Naive thymus-derived CD4-positive, alpha-beta T cell (primary cell): ENCODE measurements at regions not wholly inside any gene's neighbourhood (a gene's known extent, or its start where the extent isn't known, plus 50 kb on each side); places are given as distances from the start of the nearest gene placed in this dataset.

ENCODE experiments used
- ATAC-seq: fragments of 150-1000 bp; cut with Tn5 transposase; 2 replicates; pipeline ENCODE4 v1.10.0; 2021; ENCODE audit warnings: mild to moderate bottlenecking, moderate library complexity
- CTCF ChIA-PET: fragments of 350-600 bp; sonication (Branson Sonifier 250); formaldehyde crosslinking; loops from one replicate; lab custom pipeline; 2021; ENCODE audit warnings: antibody characterized with exemption; lab: Charles Lee
- POLR2A ChIA-PET: fragments of 350-600 bp; sonication (Branson Sonifier 250); formaldehyde crosslinking; loops from one replicate; lab custom pipeline; 2021; ENCODE audit warnings: antibody characterized with exemption, inconsistent platforms; lab: Charles Lee
- DNase-seq, 9 donors: peaks; one replicate each; pipeline versions ENCODE4 v3.0.0 to v3.0.0-alpha.2; 2020 to 2022; ENCODE audit warnings: mixed read lengths in 1 of 9
- H3K27ac ChIP-seq: one replicate; pipeline ENCODE4 v1.7.0; 2013; ENCODE audit warnings: mild to moderate bottlenecking, low read depth, low read length, moderate library complexity
- H3K27me3 ChIP-seq, 2 donors: one replicate each; pipeline ENCODE4 v1.7.0; 2013; ENCODE audit warnings: low read length in 2 of 2, mild to moderate bottlenecking in 2 of 2, moderate library complexity in 2 of 2; ENCODE audit not compliant: control insufficient read depth in 2 of 2, insufficient read depth in 2 of 2
- H3K36me3 ChIP-seq, 3 experiments: 1 replicate in 2 of 3; 2 replicates in 1 of 3; pipeline ENCODE4 v1.7.0; 2013; ENCODE audit warnings: low read length in 3 of 3, mild to moderate bottlenecking in 3 of 3, moderate library complexity in 1 of 3; ENCODE audit not compliant: insufficient read depth in 3 of 3, control insufficient read depth in 2 of 3
- H3K4me1 ChIP-seq, 2 donors: one replicate each; pipeline ENCODE4 v1.7.0; 2013; ENCODE audit warnings: low read length in 2 of 2, mild to moderate bottlenecking in 2 of 2, moderate library complexity in 1 of 2; ENCODE audit not compliant: control insufficient read depth in 2 of 2, insufficient read depth in 2 of 2
- H3K4me3 ChIP-seq: 2 replicates; pipeline ENCODE4 v1.7.0; 2013; ENCODE audit warnings: mild to moderate bottlenecking, low read length
- H3K9me3 ChIP-seq, 3 experiments: 1 replicate in 2 of 3; 2 replicates in 1 of 3; pipeline ENCODE4 v1.7.0; 2013; ENCODE audit warnings: low read length in 3 of 3; ENCODE audit not compliant: control insufficient read depth in 2 of 3
- H3K27ac Mint-ChIP-seq, 9 donors: one replicate each; pipeline ENCODE4 v1.8.0; 2020 to 2022; ENCODE audit warnings: mixed read lengths in 9 of 9, mild to moderate bottlenecking in 8 of 9, moderate library complexity in 5 of 9, inconsistent platforms in 2 of 9
- H3K27me3 Mint-ChIP-seq, 5 donors: one replicate each; pipeline ENCODE4 v1.8.0; 2021 to 2022; ENCODE audit warnings: mixed read lengths in 5 of 5, mild to moderate bottlenecking in 1 of 5
- H3K36me3 Mint-ChIP-seq, 5 donors: one replicate each; pipeline ENCODE4 v1.8.0; 2020 to 2022; ENCODE audit warnings: mixed read lengths in 5 of 5, mild to moderate bottlenecking in 3 of 5, inconsistent platforms in 1 of 5
- H3K4me1 Mint-ChIP-seq, 7 donors: one replicate each; pipeline ENCODE4 v1.8.0; 2020 to 2022; ENCODE audit warnings: mixed read lengths in 7 of 7, mild to moderate bottlenecking in 3 of 7, inconsistent platforms in 1 of 7
- H3K4me3 Mint-ChIP-seq, 10 donors: one replicate each; pipeline ENCODE4 v1.8.0; 2020 to 2022; ENCODE audit warnings: mild to moderate bottlenecking in 10 of 10, mixed read lengths in 10 of 10, moderate library complexity in 6 of 10, inconsistent platforms in 2 of 10
- H3K9me3 Mint-ChIP-seq, 11 donors: one replicate each; pipeline ENCODE4 v1.8.0; 2020 to 2022; ENCODE audit warnings: mixed read lengths in 11 of 11, mild to moderate bottlenecking in 4 of 11, inconsistent platforms in 1 of 11, moderate library complexity in 1 of 11
- intact Hi-C, 2 donors: fragments of 100-400 bp; cut with micrococcal nuclease; formaldehyde crosslinking; loops; one replicate each; pipeline ENCODE4 v1.15.1; 2023

DNA sequence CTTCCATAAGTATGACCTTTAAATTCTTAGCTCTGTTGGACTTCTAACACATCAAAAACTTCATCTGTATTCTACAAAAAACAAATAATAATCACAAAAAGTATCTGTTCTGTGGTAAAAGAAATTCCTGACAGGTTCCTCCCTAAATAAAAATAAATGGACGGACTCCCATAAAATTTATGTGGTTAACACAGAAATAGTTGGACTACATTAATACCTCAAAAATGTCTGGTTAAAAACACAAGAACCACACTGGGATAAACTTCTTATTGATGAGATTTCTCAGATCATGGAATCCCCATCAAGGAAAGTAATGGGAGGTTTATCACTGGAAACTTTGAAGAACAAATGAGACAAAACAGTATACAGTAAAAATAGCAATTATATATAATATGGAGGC, 172.4 kb downstream of the MOXD1 start:
- DNase-seq: no peak
- no peaks in the 10 kb centered on the region for H3K4me1 ChIP-seq
- no peak for ATAC-seq
- POLR2A ChIA-PET: interaction anchor here (0.7 kb wide), 1 partner anchor 8 kb away, joined by 3 read pairs; no protein-coding TSS in a partner anchor
- intact Hi-C loops: no loop called here
- H3K9me3 Mint-ChIP-seq: peaks cover 2 to 21% (median 7%) of the 10 kb centered on the region in 11 donors
- H3K27ac ChIP-seq: no peak overlapping the region
- CTCF ChIA-PET: no interaction called here
- H3K27me3 Mint-ChIP-seq: peaks cover 0 to 16% (median 11%) of the 10 kb centered on the region in 5 donors
- H3K4me3 ChIP-seq: no peak overlapping the region
- no peaks in the 10 kb centered on the region for H3K27me3 ChIP-seq
- H3K4me3 Mint-ChIP-seq: no peak overlapping the region
- no peaks in the 10 kb centered on the region for H3K9me3 ChIP-seq
- no peak overlapping the region for H3K27ac Mint-ChIP-seq
- no peaks in the 10 kb centered on the region for H3K4me1 Mint-ChIP-seq
- H3K36me3 ChIP-seq: no peaks in the 10 kb centered on the region
- H3K36me3 Mint-ChIP-seq: peaks cover 0 to 5% (median 0%) of the 10 kb centered on the region in 5 donors

DNA sequence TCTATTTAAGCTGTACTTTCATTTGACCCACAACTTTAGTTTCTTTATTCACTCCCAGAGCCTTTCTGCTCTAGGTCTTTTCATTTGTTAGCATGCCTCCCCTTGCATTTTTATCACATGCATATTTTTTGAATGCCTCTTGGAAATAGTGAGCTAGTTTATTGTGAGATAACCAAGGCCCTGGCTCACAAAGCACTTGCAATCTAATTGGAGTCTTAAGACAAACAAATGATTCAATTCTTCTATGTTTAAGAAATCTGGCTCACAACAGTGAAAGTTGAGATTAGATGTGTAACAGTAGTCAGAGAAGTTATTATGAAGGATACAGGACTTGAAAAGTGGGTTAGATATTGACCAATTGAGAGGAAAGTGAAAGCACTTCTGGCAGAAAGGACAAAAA, 173.4 kb downstream of the MOXD1 start:
- Mint-ChIP-seq H3K27me3 (peaks cover 0 to 16% (median 11%) of the 10 kb centered on the region in 5 donors), H3K9me3 (peaks cover 2 to 21% (median 7%) of the 10 kb centered on the region in 11 donors), H3K4me3 (no peak overlapping the region), H3K27ac (no peak overlapping the region), H3K4me1 (no peaks in the 10 kb centered on the region), H3K36me3 (peaks cover 0 to 5% (median 0%) of the 10 kb centered on the region in 5 donors)
- ATAC-seq: no peak
- H3K9me3 ChIP-seq: no peaks in the 10 kb centered on the region
- intact Hi-C loops: no loop called here
- no peaks in the 10 kb centered on the region for H3K27me3 ChIP-seq
- ChIA-PET POLR2A (no interaction called here), CTCF (no interaction called here)
- no peaks in the 10 kb centered on the region for H3K36me3 ChIP-seq
- no peak overlapping the region for H3K27ac ChIP-seq
- H3K4me1 ChIP-seq: no peaks in the 10 kb centered on the region
- DNase-seq: no peak
- no peak overlapping the region for H3K4me3 ChIP-seq

DNA sequence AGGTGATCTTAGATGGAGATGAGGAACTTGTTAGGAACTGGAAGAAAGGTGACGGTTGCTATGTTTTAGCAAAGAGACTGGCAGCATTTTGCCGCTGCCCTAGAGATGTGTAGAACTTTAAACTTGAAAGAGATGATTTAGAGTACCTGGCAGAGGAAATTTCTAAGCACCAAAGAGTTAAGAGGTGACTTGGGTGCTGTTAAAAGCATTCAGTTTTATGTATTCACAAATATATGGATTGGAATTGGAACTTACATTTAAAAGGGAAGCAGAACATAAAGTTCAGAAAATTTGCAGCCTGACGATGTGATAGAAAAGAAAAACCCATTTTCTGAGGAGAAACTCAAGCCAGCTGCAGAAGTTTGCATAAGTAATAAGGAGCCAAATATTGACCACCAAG, 176.3 kb downstream of the MOXD1 start:
- peaks cover 2 to 21% (median 7%) of the 10 kb centered on the region in 11 donors for H3K9me3 Mint-ChIP-seq
- peaks cover 0 to 10% (median 0%) of the 10 kb centered on the region in 5 donors for H3K27me3 Mint-ChIP-seq
- H3K4me1 Mint-ChIP-seq: no peaks in the 10 kb centered on the region
- POLR2A ChIA-PET: no interaction called here
- no peak overlapping the region for H3K4me3 ChIP-seq
- H3K36me3 ChIP-seq: no peaks in the 10 kb centered on the region
- no peaks in the 10 kb centered on the region for H3K9me3 ChIP-seq
- H3K36me3 Mint-ChIP-seq: peaks cover 0 to 5% (median 0%) of the 10 kb centered on the region in 5 donors
- no peak overlapping the region for H3K27ac Mint-ChIP-seq
- intact Hi-C loops: no loop called here
- no peak overlapping the region for H3K27ac ChIP-seq
- DNase-seq (no peak), ATAC-seq (no peak)
- no peak overlapping the region for H3K4me3 Mint-ChIP-seq
- no peaks in the 10 kb centered on the region for H3K4me1 ChIP-seq
- CTCF ChIA-PET: no interaction called here
- no peaks in the 10 kb centered on the region for H3K27me3 ChIP-seq

DNA sequence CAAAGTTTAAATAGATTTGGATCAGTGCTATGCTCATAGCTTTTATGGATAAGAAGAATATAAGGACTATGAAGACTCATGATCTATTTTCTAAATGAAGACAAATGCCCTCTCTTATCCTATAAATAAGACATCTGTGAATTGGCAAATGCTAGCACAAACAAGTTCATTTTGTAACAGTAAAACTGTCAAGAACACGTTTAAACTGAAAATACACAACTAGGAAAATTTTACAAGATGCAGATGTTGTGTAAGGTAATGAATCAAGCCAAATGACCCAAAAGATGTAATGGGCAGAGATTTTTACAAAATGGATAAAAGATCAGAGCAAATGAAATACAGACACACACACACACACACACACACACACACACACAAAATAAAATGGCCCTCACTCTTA, 180.5 kb downstream of the MOXD1 start:
- no peak overlapping the region for H3K4me3 Mint-ChIP-seq
- H3K4me1 Mint-ChIP-seq: no peaks in the 10 kb centered on the region
- no peak overlapping the region for H3K27ac Mint-ChIP-seq
- H3K9me3 Mint-ChIP-seq: peaks cover 2 to 15% (median 7%) of the 10 kb centered on the region in 11 donors
- Histone ChIP-seq H3K9me3 (no peaks in the 10 kb centered on the region), H3K36me3 (no peaks in the 10 kb centered on the region), H3K4me1 (no peaks in the 10 kb centered on the region), H3K4me3 (no peak overlapping the region), H3K27me3 (no peaks in the 10 kb centered on the region), H3K27ac (no peak overlapping the region)
- CTCF ChIA-PET: no interaction called here
- DNase-seq (no peak), ATAC-seq (no peak)
- POLR2A ChIA-PET: no interaction called here
- H3K36me3 Mint-ChIP-seq: peaks cover 0 to 5% (median 0%) of the 10 kb centered on the region in 5 donors
- H3K27me3 Mint-ChIP-seq: peaks cover 0 to 15% (median 5%) of the 10 kb centered on the region in 5 donors
- intact Hi-C loops: no loop called here

DNA sequence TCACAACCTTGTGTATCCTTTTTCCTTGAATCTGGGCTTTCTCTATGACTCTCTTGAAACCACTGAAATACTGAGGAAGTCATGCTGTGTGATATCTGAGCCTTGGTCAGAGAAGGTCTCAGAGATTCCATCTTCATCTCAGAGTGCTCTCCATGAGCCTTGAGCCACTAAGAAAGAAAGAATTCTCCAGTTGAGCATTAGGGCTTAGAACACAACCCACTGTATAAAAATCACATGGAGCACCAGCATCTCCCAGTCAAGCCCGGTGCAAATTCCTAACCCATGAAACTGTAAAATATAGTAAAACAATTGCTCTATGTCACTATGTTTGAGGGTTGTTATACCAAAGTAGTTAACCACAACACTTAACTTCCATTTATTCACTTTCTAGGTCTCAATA, 181.4 kb downstream of the MOXD1 start:
- Mint-ChIP-seq H3K4me1 (no peaks in the 10 kb centered on the region), H3K9me3 (peaks cover 1 to 6% (median 4%) of the 10 kb centered on the region in 11 donors), H3K27me3 (peaks cover 0 to 21% (median 5%) of the 10 kb centered on the region in 5 donors), H3K27ac (no peak overlapping the region), H3K36me3 (peaks cover 0 to 4% (median 0%) of the 10 kb centered on the region in 5 donors), H3K4me3 (no peak overlapping the region)
- no peaks in the 10 kb centered on the region for H3K36me3 ChIP-seq
- H3K4me3 ChIP-seq: no peak overlapping the region
- ChIA-PET CTCF (no interaction called here), POLR2A (no interaction called here)
- DNase-seq: no peak
- intact Hi-C loops: loop anchor here in 1 of 2 donors (5.0 kb wide), 1 partner anchor 1333 kb away; no protein-coding TSS in a partner anchor
- ATAC-seq: no peak
- no peaks in the 10 kb centered on the region for H3K4me1 ChIP-seq
- no peaks in the 10 kb centered on the region for H3K27me3 ChIP-seq
- no peaks in the 10 kb centered on the region for H3K9me3 ChIP-seq
- no peak overlapping the region for H3K27ac ChIP-seq

DNA sequence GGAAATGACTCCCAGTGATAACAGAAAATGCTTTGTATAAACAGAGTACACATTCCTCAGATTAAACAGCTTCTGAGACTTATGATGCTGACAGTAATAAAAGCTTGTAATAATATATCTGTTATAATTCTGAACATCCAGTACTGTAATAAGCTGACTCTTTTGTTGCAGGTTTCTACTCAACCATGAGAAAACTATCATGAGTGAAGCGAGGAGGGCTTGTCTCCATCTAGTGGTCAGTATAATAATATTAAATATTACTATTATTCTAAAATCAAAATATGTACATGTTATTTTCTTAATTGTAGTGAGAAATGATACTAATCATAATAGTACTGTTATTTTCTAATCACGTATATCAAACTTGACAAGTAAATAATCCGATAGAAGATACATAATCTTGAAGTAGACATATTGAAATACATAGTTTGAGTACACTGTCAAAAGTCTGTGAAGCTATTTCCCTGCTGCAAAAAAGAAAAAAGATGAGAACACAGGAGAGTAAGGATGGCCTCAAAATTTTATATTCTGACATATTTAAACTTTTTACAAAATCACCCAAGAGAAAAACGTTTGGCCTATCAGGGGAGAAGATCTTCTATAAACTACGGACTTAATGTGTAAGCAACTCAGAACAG, 183.1 kb downstream of the MOXD1 start:
- no peaks in the 10 kb centered on the region for H3K36me3 Mint-ChIP-seq

DNA sequence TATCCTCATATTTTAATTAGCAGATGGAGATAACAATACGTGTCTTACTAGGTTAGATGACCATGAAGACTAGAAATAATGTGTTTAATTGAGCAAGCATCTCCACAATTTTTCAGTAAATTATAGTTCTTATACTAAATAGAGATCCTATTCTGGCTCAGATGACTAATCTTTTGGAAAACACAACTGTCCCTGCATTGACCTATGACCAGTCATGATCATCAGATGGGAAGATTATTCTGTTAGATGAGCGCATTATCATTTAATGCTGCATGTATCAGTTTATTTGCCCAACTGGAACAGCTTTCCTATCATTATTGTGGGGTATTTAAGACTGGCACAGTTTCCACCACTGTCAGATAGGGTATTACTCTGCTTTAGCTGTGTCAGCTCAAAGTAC, 185.5 kb downstream of the MOXD1 start:
- no peak for DNase-seq
- Mint-ChIP-seq H3K4me1 (no peaks in the 10 kb centered on the region), H3K27ac (no peak overlapping the region), H3K27me3 (peaks cover 0 to 36% (median 16%) of the 10 kb centered on the region in 5 donors), H3K4me3 (no peak overlapping the region), H3K9me3 (no peaks in the 10 kb centered on the region), H3K36me3 (no peaks in the 10 kb centered on the region)
- intact Hi-C loops: loop anchor here in 1 of 2 donors (5.0 kb wide), 1 partner anchor 1329 kb away; no protein-coding TSS in a partner anchor
- CTCF ChIA-PET: no interaction called here
- POLR2A ChIA-PET: no interaction called here
- Histone ChIP-seq H3K27me3 (no peaks in the 10 kb centered on the region), H3K4me3 (no peak overlapping the region), H3K27ac (no peak overlapping the region), H3K9me3 (no peaks in the 10 kb centered on the region), H3K36me3 (no peaks in the 10 kb centered on the region), H3K4me1 (no peaks in the 10 kb centered on the region)
- no peak for ATAC-seq

More for the DNA sequence above, 183.1 kb downstream of the MOXD1 start:
- ATAC-seq: no peak
- POLR2A ChIA-PET: no interaction called here
- H3K4me3 Mint-ChIP-seq: no peak overlapping the region
- H3K9me3 ChIP-seq: no peaks in the 10 kb centered on the region
- no peak for DNase-seq
- H3K27ac Mint-ChIP-seq: no peak overlapping the region
- no peak overlapping the region for H3K27ac ChIP-seq
- H3K4me1 ChIP-seq: no peaks in the 10 kb centered on the region
- no peaks in the 10 kb centered on the region for H3K36me3 ChIP-seq
- H3K4me1 Mint-ChIP-seq: no peaks in the 10 kb centered on the region
- intact Hi-C loops: loop anchor here (1.0 to 5.0 kb wide), 2 partner anchors 303 to 1331 kb away; no protein-coding TSS in a partner anchor
- CTCF ChIA-PET: no interaction called here
- H3K27me3 ChIP-seq: no peaks in the 10 kb centered on the region
- H3K9me3 Mint-ChIP-seq: no peaks in the 10 kb centered on the region
- no peak overlapping the region for H3K4me3 ChIP-seq
- peaks cover 0 to 36% (median 16%) of the 10 kb centered on the region in 5 donors for H3K27me3 Mint-ChIP-seq
